ENCODE measurements at regions not wholly inside any gene's neighbourhood (a gene's known extent, or its start where the extent isn't known, plus 50 kb on each side); places are given as distances from the start of the nearest gene placed in this dataset.

- no peak overlapping the region for H3K4me2 ChIP-seq (ENCODE audit: extremely low read depth, insufficient read depth, low read length)
- no peak for TF ChIP-seq CTCF (conservative IDR thresholded peaks at IDR 0.05 in 1 of 2, IDR thresholded peaks at IDR 0.05 in 1 of 2; ENCODE audit: low read depth in 1 of 2, low read length in 2 of 2)
- no peak for TF ChIP-seq EZH2 (IDR thresholded peaks at IDR 0.05; ENCODE audit: low read length, missing control alignments)
- H3K27ac ChIP-seq (ENCODE audit: insufficient read depth, low read length), result no peak overlapping the region
- no peak overlapping the region for H3K4me3 ChIP-seq (replicated peaks in 1 of 4; ENCODE audit: control extremely low read depth in 1 of 4, insufficient read depth in 1 of 4, low read depth in 3 of 4, low read length in 4 of 4)
- H4K20me1 ChIP-seq (ENCODE audit: control insufficient read depth, extremely low read depth, insufficient read depth, low read length), result no peaks in the 10 kb centered on the region
- H3K9ac ChIP-seq (ENCODE audit: insufficient read depth, low read length), result no peak overlapping the region
- H3K36me3 ChIP-seq (ENCODE audit: control insufficient read depth, insufficient read depth, low read length), result no peaks in the 10 kb centered on the region
- peaks cover 4% of the 10 kb centered on the region for H3K27me3 ChIP-seq (ENCODE audit: control insufficient read depth, insufficient read depth, low read length)
- no peaks in the 10 kb centered on the region for H3K9me3 ChIP-seq (ENCODE audit: control insufficient read depth, insufficient read depth, low read depth, low read length)
- H2AFZ ChIP-seq (ENCODE audit: low read length), result no peak overlapping the region
- no peak for DNase-seq (ENCODE audit: low read depth in 2 of 2)
- no peaks in the 10 kb centered on the region for H3K79me2 ChIP-seq (ENCODE audit: control insufficient read depth, insufficient read depth, low read length)
- no peaks in the 10 kb centered on the region for H3K4me1 ChIP-seq (ENCODE audit: control insufficient read depth, extremely low read depth, insufficient read depth, low read length)
Observed at GRCh38 chr1:112800289-112800688, 85.2 kb upstream of the PPM1J start.

GRCh38 chr1:112798292-112798691, 83.2 kb upstream of the PPM1J start:
- Histone ChIP-seq H3K4me3 (replicated peaks in 1 of 4; ENCODE audit: control extremely low read depth in 1 of 4, insufficient read depth in 1 of 4, low read depth in 3 of 4, low read length in 4 of 4) (no peak overlapping the region), H2AFZ (ENCODE audit: low read length) (no peak overlapping the region), H3K27me3 (ENCODE audit: control insufficient read depth, insufficient read depth, low read length) (no peaks in the 10 kb centered on the region), H3K4me1 (ENCODE audit: control insufficient read depth, extremely low read depth, insufficient read depth, low read length) (no peaks in the 10 kb centered on the region), H3K79me2 (ENCODE audit: control insufficient read depth, insufficient read depth, low read length) (no peaks in the 10 kb centered on the region), H3K4me2 (ENCODE audit: extremely low read depth, insufficient read depth, low read length) (no peak overlapping the region), H3K9ac (ENCODE audit: insufficient read depth, low read length) (no peak overlapping the region), H3K9me3 (ENCODE audit: control insufficient read depth, insufficient read depth, low read depth, low read length) (no peaks in the 10 kb centered on the region), H3K36me3 (ENCODE audit: control insufficient read depth, insufficient read depth, low read length) (no peaks in the 10 kb centered on the region), H3K27ac (ENCODE audit: insufficient read depth, low read length) (no peak overlapping the region), H4K20me1 (ENCODE audit: control insufficient read depth, extremely low read depth, insufficient read depth, low read length) (no peaks in the 10 kb centered on the region)
- no peak for TF ChIP-seq EZH2 (IDR thresholded peaks at IDR 0.05; ENCODE audit: low read length, missing control alignments)
- no peak for TF ChIP-seq CTCF (conservative IDR thresholded peaks at IDR 0.05 in 1 of 2, IDR thresholded peaks at IDR 0.05 in 1 of 2; ENCODE audit: low read depth in 1 of 2, low read length in 2 of 2)
- no peak for DNase-seq (ENCODE audit: low read depth in 2 of 2)

- Histone ChIP-seq H3K4me3 (replicated peaks in 1 of 4; ENCODE audit: control extremely low read depth in 1 of 4, insufficient read depth in 1 of 4, low read depth in 3 of 4, low read length in 4 of 4) (no peak overlapping the region), H3K27ac (ENCODE audit: insufficient read depth, low read length) (no peak overlapping the region), H4K20me1 (ENCODE audit: control insufficient read depth, extremely low read depth, insufficient read depth, low read length) (no peaks in the 10 kb centered on the region), H3K9me3 (ENCODE audit: control insufficient read depth, insufficient read depth, low read depth, low read length) (no peaks in the 10 kb centered on the region), H3K4me2 (ENCODE audit: extremely low read depth, insufficient read depth, low read length) (no peak overlapping the region), H3K36me3 (ENCODE audit: control insufficient read depth, insufficient read depth, low read length) (no peaks in the 10 kb centered on the region), H3K79me2 (ENCODE audit: control insufficient read depth, insufficient read depth, low read length) (no peaks in the 10 kb centered on the region), H3K9ac (ENCODE audit: insufficient read depth, low read length) (no peak overlapping the region), H2AFZ (ENCODE audit: low read length) (no peak overlapping the region), H3K27me3 (ENCODE audit: control insufficient read depth, insufficient read depth, low read length) (no peaks in the 10 kb centered on the region), H3K4me1 (ENCODE audit: control insufficient read depth, extremely low read depth, insufficient read depth, low read length) (no peaks in the 10 kb centered on the region)
- DNase-seq (ENCODE audit: low read depth in 2 of 2), result peak in 1 of 2 donors; percentile 69
- TF ChIP-seq CTCF (conservative IDR thresholded peaks at IDR 0.05 in 1 of 2, IDR thresholded peaks at IDR 0.05 in 1 of 2; ENCODE audit: low read depth in 1 of 2, low read length in 2 of 2), result no peak
- no peak for TF ChIP-seq EZH2 (IDR thresholded peaks at IDR 0.05; ENCODE audit: low read length, missing control alignments)
Observed at GRCh38 chr1:112797224-112797623, 82.1 kb upstream of the PPM1J start.
